ENCODE measurements at regions not wholly inside any gene's neighbourhood (a gene's known extent, or its start where the extent isn't known, plus 50 kb on each side); places are given as distances from the start of the nearest gene placed in this dataset.
A peak's percentile ranks its signal among the peaks of the same experiment; 100 is the strongest.

DNA sequence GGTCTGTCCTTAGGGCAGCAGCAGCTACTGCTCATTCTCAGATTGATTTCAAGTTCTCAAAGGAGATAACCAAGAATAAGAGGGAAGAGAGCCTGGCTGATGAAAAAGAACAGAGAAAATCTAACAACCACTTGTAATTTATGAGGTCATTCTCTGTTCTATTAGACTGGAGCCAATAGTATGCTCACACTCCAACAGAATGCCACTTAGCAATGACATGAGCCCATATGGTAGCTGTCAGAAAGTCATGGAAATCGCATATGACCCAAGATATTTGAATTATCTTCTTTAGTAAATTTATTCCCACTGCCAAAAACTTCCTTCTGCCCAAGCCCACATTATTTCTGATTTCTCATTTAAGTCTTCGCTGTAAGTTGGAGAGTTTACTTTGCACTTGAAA is 53.7 kb upstream of the PLA2G4A start:
- no peaks in the 10 kb centered on the region for H3K9me3 Mint-ChIP-seq
- DNase-seq (ENCODE audit: low spot score) (no peak), ATAC-seq (no peak)
- H3K27me3 Mint-ChIP-seq (ENCODE audit: low read depth), result no peaks in the 10 kb centered on the region
- TF ChIP-seq MYBL2 (CRISPR knock-in tag; IDR thresholded peaks at IDR 0.05) (no peak), ZNF423 (CRISPR knock-in tag; IDR thresholded peaks at IDR 0.05) (no peak), ETV6 (CRISPR knock-in tag; IDR thresholded peaks at IDR 0.05) (no peak), SMAD4 (CRISPR knock-in tag; IDR thresholded peaks at IDR 0.05) (no peak)
- TF ChIP-seq, protein P1, sequence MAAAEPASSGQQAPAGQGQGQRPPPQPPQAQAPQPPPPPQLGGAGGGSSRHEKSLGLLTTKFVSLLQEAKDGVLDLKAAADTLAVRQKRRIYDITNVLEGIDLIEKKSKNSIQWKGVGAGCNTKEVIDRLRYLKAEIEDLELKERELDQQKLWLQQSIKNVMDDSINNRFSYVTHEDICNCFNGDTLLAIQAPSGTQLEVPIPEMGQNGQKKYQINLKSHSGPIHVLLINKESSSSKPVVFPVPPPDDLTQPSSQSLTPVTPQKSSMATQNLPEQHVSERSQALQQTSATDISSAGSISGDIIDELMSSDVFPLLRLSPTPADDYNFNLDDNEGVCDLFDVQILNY (CRISPR knock-in tag; IDR thresholded peaks at IDR 0.05), result no peak
- CTCF ChIA-PET, result no interaction called here
- POLR2A ChIA-PET, result no interaction called here
- peaks cover 4% of the 10 kb centered on the region for H3K4me1 Mint-ChIP-seq
- H3K27ac Mint-ChIP-seq, result no peak overlapping the region
- H3K4me3 Mint-ChIP-seq, result no peak overlapping the region
- no peaks in the 10 kb centered on the region for H3K36me3 Mint-ChIP-seq

DNA sequence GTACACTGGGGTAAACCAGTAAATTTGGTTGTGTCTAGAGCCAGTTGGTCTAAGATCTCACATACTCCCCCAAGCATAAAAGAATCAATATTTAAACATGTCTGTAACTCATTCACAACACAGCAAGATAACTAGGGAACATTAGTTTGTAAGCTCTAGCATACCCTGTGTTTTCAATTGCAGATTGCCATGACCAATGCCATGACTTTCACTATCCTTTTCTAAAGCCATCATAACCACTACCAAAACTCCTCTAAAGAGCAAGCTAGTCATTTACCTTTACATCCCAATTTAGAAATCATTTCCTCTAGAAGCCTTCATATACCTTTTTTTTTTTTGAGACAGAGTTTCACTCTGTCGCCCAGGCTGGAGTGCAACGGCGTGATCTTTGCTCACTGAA is 56.5 kb upstream of the PLA2G4A start:
- Mint-ChIP-seq H3K27me3 (ENCODE audit: low read depth) (no peaks in the 10 kb centered on the region), H3K27ac (peak overlapping the region; percentile 58; the same call in 1 of the 2 replicates), H3K36me3 (no peaks in the 10 kb centered on the region), H3K4me3 (no peak overlapping the region), H3K4me1 (peaks cover 4% of the 10 kb centered on the region), H3K9me3 (no peaks in the 10 kb centered on the region)
- DNase-seq (ENCODE audit: low spot score), result no peak
- TF ChIP-seq ZNF138 (CRISPR knock-in tag; conservative IDR thresholded peaks at IDR 0.05), result no peak
- TF ChIP-seq ETV6 (CRISPR knock-in tag; IDR thresholded peaks at IDR 0.05), result no peak
- no peak for TF ChIP-seq NR2C2 (CRISPR knock-in tag; IDR thresholded peaks at IDR 0.05)
- no peak for TF ChIP-seq TEAD1 (CRISPR knock-in tag; IDR thresholded peaks at IDR 0.05)
- TF ChIP-seq, protein P2, sequence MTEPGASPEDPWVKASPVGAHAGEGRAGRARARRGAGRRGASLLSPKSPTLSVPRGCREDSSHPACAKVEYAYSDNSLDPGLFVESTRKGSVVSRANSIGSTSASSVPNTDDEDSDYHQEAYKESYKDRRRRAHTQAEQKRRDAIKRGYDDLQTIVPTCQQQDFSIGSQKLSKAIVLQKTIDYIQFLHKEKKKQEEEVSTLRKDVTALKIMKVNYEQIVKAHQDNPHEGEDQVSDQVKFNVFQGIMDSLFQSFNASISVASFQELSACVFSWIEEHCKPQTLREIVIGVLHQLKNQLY (CRISPR knock-in tag; IDR thresholded peaks at IDR 0.05), result no peak
- TF ChIP-seq, protein P3, sequence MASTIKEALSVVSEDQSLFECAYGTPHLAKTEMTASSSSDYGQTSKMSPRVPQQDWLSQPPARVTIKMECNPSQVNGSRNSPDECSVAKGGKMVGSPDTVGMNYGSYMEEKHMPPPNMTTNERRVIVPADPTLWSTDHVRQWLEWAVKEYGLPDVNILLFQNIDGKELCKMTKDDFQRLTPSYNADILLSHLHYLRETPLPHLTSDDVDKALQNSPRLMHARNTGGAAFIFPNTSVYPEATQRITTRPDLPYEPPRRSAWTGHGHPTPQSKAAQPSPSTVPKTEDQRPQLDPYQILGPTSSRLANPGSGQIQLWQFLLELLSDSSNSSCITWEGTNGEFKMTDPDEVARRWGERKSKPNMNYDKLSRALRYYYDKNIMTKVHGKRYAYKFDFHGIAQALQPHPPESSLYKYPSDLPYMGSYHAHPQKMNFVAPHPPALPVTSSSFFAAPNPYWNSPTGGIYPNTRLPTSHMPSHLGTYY (CRISPR knock-in tag; IDR thresholded peaks at IDR 0.05), result no peak
- TF ChIP-seq ESRRA (CRISPR knock-in tag; IDR thresholded peaks at IDR 0.05; ENCODE audit: borderline replicate concordance), result no peak
- no peak for TF ChIP-seq TCF7 (CRISPR knock-in tag; IDR thresholded peaks at IDR 0.05; ENCODE audit: low read depth)
- no peak for TF ChIP-seq ZNF671 (CRISPR knock-in tag; IDR thresholded peaks at IDR 0.05)
- TF ChIP-seq, protein P4, sequence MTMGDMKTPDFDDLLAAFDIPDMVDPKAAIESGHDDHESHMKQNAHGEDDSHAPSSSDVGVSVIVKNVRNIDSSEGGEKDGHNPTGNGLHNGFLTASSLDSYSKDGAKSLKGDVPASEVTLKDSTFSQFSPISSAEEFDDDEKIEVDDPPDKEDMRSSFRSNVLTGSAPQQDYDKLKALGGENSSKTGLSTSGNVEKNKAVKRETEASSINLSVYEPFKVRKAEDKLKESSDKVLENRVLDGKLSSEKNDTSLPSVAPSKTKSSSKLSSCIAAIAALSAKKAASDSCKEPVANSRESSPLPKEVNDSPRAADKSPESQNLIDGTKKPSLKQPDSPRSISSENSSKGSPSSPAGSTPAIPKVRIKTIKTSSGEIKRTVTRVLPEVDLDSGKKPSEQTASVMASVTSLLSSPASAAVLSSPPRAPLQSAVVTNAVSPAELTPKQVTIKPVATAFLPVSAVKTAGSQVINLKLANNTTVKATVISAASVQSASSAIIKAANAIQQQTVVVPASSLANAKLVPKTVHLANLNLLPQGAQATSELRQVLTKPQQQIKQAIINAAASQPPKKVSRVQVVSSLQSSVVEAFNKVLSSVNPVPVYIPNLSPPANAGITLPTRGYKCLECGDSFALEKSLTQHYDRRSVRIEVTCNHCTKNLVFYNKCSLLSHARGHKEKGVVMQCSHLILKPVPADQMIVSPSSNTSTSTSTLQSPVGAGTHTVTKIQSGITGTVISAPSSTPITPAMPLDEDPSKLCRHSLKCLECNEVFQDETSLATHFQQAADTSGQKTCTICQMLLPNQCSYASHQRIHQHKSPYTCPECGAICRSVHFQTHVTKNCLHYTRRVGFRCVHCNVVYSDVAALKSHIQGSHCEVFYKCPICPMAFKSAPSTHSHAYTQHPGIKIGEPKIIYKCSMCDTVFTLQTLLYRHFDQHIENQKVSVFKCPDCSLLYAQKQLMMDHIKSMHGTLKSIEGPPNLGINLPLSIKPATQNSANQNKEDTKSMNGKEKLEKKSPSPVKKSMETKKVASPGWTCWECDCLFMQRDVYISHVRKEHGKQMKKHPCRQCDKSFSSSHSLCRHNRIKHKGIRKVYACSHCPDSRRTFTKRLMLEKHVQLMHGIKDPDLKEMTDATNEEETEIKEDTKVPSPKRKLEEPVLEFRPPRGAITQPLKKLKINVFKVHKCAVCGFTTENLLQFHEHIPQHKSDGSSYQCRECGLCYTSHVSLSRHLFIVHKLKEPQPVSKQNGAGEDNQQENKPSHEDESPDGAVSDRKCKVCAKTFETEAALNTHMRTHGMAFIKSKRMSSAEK (CRISPR knock-in tag; IDR thresholded peaks at IDR 0.05; ENCODE audit: borderline replicate concordance), result no peak
- TF ChIP-seq NFYB (CRISPR knock-in tag; conservative IDR thresholded peaks at IDR 0.05; ENCODE audit: low read depth), result no peak
- TF ChIP-seq NR3C1 (CRISPR knock-in tag; conservative IDR thresholded peaks at IDR 0.05; ENCODE audit: low read depth), result no peak
- TF ChIP-seq, protein P5, sequence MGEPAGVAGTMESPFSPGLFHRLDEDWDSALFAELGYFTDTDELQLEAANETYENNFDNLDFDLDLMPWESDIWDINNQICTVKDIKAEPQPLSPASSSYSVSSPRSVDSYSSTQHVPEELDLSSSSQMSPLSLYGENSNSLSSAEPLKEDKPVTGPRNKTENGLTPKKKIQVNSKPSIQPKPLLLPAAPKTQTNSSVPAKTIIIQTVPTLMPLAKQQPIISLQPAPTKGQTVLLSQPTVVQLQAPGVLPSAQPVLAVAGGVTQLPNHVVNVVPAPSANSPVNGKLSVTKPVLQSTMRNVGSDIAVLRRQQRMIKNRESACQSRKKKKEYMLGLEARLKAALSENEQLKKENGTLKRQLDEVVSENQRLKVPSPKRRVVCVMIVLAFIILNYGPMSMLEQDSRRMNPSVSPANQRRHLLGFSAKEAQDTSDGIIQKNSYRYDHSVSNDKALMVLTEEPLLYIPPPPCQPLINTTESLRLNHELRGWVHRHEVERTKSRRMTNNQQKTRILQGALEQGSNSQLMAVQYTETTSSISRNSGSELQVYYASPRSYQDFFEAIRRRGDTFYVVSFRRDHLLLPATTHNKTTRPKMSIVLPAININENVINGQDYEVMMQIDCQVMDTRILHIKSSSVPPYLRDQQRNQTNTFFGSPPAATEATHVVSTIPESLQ (CRISPR knock-in tag; IDR thresholded peaks at IDR 0.05), result no peak
- POLR2A ChIA-PET, result no interaction called here
- no peak for ATAC-seq
- CTCF ChIA-PET, result interaction anchor here (0.6 kb wide), 1 partner anchor 239 kb away, joined by 3 read pairs; no protein-coding TSS in a partner anchor
